ENCODE measurements at regions not wholly inside any gene's neighbourhood (a gene's known extent, or its start where the extent isn't known, plus 50 kb on each side); places are given as distances from the start of the nearest gene placed in this dataset.

GRCh38 chr6:66291905-66292304 is 584.9 kb upstream of the EYS start:
- TF ChIP-seq, protein P1, sequence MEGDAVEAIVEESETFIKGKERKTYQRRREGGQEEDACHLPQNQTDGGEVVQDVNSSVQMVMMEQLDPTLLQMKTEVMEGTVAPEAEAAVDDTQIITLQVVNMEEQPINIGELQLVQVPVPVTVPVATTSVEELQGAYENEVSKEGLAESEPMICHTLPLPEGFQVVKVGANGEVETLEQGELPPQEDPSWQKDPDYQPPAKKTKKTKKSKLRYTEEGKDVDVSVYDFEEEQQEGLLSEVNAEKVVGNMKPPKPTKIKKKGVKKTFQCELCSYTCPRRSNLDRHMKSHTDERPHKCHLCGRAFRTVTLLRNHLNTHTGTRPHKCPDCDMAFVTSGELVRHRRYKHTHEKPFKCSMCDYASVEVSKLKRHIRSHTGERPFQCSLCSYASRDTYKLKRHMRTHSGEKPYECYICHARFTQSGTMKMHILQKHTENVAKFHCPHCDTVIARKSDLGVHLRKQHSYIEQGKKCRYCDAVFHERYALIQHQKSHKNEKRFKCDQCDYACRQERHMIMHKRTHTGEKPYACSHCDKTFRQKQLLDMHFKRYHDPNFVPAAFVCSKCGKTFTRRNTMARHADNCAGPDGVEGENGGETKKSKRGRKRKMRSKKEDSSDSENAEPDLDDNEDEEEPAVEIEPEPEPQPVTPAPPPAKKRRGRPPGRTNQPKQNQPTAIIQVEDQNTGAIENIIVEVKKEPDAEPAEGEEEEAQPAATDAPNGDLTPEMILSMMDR (IDR thresholded peaks at IDR 0.05), result no peak
- TF ChIP-seq POLR2A (IDR thresholded peaks at IDR 0.05), result no peak
